Muscle of back (tissue), 3 donors: ENCODE measurements at regions not wholly inside any gene's neighbourhood (a gene's known extent, or its start where the extent isn't known, plus 50 kb on each side); places are given as distances from the start of the nearest gene placed in this dataset.

ENCODE experiments used
- DNase-seq, 3 donors: peaks; one replicate each; pipeline versions ENCODE4 v3.0.0 to v3.0.0-alpha.2; 2013

DNA sequence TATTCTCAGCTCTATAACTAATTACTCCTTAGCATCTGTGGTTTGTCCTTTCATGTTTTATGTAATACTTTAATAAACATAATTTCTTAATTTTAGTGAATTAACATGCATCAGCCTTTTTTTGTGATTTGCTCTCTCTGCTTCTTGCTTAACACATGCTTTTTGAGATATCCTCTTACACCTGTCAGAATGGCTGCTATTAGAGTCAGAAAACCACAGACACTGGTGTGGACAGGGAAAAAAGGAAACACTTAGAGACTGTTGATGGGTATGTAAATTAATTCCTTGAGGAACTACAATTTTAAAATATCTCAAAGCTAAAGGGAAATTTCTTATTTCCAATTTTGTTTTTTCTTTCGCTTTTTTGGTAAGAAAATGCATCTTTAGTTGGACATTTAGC, 549.0 kb downstream of the ZNF804A start:
- no peak for DNase-seq

DNA sequence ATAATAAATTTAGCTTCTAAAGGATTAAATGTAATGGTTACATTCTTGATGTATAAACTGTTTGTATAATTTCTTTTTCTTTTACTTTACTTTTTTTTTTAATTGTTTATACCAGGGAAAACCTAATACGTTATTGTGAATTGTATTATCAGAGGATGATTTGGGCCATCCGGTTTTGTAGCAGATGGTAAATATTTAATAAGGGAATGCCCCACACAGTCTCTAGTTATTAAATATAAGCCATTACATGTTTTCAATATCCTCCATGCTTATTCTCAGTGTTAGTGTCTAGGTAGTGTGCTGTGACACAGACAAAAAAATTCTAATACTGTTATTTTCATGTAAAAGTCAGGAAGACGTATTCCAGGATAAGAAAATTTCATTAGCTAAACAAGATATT, 553.9 kb downstream of the ZNF804A start:
- no peak for DNase-seq

DNA sequence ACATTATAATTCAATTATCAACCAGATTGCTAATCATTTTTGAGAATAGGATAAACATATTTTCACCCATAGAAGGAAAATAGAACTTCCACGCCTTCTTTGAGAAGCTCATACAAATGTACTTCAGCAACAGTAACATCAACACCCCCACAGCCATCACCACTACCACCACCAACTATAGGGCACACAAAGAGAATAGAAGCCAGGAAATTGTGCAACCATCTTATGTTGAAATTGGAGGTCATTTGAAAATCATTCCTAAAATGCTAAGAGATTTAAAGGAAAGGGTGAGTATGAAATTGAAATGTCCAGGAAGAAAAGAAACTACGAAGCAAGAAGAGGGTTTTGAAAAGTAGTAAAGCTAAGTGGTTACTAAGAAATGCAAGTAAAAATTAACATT, 563.4 kb downstream of the ZNF804A start:
- DNase-seq, result no peak

DNA sequence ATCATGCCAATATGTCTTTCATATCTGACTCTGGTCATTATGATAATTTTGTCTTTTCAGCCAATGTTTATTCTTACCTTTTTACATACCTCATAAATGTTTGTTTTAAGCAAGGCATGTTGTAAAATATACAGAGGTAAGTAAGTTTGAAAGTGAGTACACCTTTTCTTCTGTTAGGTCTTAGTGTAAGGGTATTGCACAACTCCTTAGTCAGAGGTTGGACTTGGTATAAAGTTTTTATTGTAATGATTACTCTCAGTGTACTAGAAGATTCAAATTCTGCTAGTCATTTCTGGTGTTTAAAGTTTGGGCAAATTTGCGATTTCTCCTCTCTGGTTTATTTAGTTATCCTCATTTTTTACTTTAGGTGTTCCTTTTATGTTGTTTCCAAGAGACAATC, 564.3 kb upstream of the FSIP2 start:
- DNase-seq, result no peak

DNA sequence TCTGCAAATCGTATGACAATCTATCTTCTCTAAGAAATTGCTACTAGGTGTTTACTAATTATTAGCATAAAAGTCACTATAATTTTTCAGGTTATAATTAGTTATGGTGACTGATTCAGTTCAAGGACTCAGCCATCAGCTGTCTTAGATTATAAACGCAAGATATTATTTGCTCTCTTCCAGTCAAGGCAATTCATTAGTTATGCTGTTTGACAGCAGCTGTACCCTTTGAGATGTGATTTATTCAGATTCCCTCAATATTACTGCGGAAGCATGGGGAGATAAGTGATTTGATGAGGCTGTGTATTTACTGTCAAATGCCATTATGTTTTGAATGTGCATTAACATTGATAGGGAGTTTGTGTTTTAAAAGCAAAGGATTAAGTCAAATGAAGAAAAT, 558.9 kb upstream of the FSIP2 start:
- no peak for DNase-seq

DNA sequence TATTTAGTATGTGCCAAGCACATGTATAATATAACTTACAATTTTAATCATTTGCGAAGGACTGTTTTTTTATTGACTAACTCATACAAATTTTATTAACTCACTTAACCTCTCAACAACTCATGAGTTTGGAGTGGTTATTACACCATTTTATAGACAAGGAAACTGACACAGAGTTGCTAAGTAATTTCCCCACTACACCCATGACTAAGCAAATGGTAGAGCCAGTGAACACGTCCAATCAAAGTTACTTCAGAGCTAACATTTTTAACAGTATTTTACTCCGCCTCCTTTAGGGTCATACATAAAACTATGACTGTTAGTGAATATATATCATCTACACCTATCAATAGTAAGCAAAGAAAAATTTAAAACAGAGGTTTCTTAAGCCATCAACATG, 556.7 kb upstream of the FSIP2 start:
- no peak for DNase-seq

DNA sequence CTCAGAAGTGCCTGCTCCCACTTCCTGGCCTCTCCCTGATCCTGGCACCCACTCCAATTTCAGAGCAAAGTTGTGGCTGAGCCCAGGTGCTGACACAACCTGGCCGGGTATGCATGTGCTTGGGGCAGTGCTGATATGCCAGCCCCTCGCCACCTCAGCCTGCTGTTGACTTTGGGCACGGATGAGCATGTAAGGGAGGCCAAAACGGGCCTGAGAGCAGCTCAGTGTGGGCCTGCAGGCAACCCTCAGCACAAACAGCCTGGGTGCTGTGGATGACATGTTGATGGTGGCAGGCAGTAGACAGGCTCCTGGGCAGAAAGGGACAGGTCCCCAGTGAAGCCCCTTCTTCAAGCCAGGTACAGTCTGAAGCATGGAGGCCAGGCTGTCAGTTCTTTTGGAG, 553.6 kb upstream of the FSIP2 start:
- DNase-seq, result no peak

DNA sequence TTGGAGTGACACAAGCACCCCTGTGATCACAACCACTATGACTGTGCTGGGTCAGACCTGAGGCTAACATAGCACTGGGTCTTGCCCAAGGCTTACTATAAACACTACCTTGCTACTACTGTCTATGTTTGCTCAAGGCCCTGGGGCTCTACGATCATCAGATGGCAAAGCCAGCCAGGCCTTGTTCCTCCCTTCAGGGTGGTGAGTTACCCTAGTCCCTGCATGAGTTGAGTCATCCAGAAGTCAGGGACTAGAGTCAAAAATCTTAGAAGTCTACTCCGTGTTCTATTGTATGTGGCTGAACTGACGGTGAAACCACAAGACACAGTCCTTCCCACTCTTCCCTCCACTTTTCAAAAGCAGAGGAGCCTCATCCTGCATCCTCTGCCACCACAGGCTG, 551.2 kb upstream of the FSIP2 start:
- DNase-seq, result no peak

DNA sequence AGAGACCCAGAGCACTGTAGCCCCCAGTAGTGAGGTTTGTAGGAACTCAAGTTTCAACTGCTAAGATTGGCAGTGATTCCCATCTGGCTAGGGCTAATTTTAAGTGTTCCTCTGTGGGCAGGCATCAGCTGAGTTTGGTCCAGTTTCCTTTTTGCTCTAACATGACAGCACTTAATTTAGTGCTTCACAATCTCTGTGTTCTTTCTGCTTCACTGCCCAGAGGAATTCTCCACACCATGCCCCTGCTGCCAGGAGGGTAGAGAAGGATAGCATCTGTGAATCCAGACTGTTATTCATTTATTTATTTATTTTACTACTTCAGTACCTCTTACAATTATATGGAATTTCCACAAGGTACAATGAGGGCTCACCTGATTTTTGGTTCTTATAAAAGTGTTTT, 549.9 kb upstream of the FSIP2 start:
- no peak for DNase-seq

DNA sequence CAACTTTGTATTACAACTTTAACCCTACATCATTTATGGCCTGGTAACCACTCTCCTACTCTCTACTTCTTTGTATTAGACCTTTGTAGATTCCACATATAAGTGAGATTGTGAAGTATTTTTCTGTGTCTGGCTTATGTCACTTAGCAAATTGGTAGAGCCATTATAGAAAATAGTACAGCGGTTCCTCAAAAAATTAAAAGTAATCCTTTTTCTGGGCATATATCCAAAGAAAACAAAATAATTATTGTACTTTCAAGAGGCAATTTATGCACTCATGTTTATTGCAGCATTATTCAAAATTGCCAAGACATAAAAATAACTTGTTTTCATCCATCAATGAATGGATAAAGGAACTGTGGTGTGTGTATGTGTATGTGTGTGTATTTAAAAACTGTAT, 537.5 kb upstream of the FSIP2 start:
- no peak for DNase-seq

DNA sequence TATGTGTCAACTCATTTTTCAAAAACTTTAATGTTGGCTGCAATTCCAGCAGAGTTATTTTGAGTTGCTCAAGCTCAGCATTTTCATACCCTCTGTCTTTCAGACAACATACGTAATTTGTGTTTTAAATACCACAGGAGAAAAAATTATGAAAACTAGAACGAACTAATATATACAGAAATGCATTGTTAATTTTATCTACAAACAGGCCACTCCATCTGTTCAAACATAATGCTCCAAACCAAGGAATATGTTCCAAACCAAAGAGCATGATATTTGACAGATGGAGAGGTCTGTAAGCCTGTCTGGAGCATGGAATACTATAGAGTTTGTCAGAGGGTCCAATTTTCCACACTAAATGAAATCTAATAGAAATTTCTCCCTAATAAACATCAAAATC, 536.2 kb upstream of the FSIP2 start:
- DNase-seq, result no peak

DNA sequence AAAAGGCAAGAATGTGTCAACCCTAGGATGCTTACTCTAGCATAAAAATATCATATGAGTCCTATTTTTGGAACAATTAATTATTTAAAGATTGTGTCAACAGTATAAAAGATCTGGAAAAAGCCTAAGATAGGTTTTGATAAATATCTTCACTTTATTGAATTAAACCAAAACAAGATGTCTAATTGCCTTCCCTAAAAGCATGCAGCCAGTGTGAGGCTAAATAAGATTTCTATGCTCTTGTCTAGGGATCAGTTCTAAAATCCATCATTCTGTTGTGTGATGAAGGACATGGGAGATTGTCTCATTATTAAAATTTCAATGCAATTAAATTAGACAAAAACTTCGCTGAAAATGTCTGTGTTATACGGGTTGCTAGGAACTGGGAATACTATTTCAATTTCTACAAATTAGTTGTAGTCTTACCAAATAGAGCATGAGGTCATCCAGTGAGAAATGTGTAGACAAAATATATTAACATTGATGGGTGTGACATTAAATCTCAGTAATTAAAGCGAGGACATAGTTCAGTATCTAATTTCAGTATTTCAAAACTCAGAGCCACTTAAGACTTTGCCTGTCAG, 535.6 kb upstream of the FSIP2 start:
- DNase-seq, result no peak

DNA sequence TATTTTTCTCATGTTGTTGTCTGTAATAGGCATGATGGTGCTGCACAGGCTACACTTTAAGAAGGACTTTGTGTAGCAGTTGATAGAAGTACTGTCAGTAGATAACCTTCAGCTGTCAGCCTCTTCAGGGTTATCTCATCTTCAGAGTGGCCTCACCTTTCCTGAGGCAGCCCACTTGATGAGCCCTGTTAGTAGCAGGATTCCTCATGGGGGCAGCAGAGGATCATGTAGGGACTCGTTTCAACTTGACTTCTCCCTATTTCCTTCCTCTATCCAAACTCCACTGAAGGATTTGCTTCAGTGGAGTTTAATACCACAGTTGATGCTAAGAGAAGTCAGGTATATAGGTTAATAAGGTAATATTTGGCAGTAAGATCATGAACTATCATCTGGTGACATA, 530.3 kb upstream of the FSIP2 start:
- peak; percentile 12 to 31 (median 24) for DNase-seq

DNA sequence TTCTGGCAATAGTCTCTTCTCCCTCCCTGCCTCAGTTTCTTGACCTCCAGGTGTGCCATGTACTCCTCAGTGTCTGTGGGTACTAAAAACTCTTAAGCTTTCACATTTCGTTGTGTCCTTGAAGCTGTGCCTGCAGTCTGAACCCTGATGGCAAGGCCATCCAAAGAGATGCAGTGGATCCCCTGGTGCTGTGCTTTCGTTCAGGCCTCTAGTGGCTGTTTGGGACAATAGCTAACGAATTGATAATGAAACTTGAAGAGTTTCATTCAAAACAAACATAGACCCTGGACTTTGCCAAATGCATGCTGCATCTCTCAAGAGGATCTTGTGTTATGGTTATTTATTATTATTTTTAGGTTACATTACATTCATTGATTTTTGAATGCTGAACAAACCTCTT, 523.1 kb upstream of the FSIP2 start:
- no peak for DNase-seq

DNA sequence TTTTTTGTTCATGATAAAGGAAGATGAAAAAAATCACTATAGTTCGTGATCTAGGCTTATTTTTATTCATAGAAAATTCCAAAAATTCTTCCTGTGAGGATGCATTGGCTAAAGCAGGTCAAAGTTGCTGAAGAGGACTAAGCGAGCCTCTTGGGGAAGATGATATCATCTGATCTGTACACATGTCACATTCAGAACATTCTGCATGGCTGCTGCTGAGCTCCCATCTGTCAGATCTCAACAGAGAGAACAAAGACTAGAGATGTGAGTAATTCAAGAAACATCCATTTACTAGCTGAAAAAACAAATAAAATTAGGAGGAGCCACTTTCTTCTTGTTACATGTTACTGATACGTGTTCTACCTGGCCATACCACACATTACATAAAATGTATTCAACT, 518.6 kb upstream of the FSIP2 start:
- DNase-seq, result peak; percentile 5 to 21 (median 12)

DNA sequence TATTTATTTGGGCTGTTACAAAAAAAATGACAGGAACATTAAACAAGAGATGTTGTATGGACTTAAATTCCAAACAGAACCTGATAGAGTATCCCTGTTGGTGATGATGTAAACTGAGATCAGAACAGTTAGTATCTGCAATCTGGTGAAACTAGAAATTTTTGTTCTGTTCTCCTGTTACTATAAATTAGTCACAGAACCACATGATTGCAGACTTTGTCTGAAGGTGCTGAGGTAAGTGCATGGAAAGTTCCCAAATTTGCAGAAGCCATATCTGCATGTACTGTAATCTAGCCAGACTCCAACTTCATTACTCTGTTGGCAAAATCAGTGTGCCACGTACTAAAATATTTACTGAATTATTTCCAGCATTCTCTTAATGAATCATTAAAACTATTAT, 516.3 kb upstream of the FSIP2 start:
- no peak for DNase-seq

DNA sequence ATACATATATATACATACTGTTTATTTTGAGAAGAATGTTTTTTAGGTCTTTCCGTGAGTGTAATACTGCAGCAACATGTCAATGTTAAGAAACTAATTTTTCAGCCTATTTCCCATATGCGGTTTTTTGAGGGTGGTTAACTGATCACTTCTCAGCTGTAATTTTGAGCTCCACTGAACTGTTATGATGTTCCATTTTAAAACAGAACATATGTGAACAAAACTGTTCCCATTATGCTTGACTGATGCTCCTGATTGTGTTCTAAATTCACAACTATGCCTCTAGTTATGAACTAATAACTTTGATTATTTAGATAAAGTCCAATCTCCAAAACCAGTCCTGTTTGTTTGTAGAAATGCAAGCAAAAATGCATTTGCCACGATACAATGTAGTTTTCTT, 511.2 kb upstream of the FSIP2 start:
- DNase-seq, result no peak

DNA sequence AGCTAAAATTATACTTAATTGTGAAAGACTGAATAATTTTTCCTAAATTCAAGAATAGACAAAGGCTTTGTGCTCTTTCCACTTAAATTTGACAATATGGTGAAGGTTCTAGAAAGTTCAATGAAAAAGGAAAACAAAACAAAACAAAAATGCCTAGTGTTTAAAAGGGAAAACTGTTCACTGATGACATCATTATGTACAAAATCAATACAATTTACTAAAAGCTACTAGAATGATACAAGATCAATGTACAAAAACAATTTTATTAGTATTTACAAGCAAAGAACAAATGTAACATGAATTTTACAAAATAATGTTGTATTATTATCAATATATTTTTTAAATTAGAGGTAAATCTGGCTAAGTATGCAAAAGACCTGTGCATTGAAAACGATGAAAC, 499.1 kb upstream of the FSIP2 start:
- no peak for DNase-seq

DNA sequence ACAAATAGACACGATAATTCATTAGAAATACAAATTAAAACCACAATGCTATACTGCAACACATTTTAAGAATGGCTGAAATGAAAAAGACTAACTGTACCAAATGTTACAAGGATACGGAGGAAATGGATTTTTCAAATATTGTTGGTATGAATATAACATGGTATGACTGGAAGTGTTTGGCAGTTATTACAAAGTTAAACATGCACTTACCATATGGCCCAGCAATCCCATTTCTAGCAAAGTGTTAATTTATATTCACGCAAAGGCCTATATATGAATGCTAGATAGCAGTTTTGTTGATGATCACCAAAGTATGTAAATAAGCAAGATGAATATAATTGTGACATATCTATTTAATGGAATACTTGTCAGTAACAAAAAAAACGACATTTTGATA, 497.8 kb upstream of the FSIP2 start:
- no peak for DNase-seq

DNA sequence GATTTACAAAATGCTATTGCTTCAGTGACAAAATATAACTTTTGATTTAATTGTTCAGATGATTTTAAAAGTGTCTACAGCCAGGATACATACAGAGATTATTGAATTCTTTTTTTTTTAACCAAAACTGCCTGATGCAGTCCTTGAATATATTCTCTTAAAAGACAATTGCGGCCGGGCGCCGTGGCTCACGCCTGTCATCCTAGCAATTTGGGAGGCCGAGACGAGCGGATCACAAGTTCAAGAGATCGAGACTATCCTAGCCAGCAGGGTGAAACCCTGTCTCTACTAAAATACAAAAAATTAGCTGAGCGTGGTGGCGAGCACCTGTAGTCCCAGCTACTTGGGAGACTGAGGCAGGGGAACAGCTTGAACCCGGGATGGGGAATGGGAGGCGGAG, 497.0 kb upstream of the FSIP2 start:
- DNase-seq, result no peak

DNA sequence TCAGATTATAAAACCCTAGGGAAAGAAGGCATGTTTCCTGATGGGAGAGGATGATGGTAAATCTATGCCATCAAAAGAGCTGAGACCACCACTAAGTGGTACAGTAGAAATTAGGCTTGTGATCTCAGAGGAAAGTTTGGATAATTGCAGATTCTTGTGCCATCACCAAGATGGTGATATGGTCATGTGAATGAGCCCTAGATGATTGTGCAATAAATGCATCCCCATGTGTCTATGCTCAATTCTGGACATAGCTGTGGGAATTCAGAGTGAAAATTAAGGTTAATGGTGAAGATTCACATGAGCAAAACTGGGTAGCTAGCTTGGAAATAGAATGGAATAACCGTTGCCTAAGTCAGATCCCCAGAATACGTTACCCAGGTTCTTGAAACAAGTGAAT, 496.1 kb upstream of the FSIP2 start:
- no peak for DNase-seq

DNA sequence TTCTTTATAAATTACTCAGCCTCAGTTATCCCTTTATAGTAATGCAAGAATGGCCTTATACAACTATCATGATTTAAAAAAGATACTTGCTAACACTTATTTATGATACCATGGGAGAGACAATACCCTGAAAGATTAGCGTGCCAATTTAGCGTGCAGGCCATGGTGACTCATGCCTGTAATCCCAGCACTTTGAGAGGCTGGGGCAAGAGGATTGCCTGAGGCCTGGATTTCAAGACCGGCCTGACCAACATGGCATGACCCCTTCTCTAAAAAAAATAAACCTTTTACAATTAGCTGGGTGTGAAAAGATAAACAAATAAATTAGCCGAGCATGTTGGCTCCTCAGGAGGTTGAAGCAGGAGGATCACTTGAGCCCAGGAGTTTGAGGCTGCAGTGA, 493.4 kb upstream of the FSIP2 start:
- DNase-seq, result no peak

DNA sequence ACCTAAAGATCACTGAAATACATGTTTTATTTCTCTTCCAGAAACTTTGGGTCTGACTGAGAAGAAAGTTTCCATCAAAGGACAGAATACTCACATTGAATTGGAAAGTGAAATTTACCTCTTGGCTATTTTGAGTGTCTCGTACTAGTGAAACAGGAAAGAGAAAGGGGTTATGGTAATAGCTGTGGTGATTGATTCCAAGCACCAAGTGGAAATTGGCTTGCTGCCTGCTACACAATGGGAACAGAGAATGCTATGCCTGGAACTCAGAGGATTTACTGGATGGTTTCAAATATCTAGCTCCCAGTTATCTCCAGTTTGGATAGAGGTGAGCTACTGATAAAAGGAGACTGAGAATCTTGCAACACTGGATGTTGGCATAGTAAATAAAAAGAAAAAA, 492.8 kb upstream of the FSIP2 start:
- DNase-seq, result peak; percentile 17 to 39 (median 19)

DNA sequence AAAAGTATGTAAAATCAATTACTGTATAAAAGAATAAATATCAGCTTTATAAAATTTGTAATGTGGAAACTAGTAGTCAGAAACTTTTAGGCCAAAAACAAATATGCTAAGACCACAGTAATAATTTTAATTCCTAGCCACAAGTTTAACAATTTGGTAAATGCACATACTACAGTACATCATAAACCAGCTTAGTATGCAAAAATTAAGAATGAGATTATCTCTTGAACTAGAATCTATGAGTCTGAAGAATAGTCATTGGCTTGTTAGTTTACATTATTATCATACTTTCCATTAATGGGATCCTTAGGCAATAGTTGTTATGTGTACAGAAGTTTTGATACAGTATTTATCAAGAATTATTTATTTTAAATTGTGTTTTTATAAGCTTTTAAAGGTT, 491.9 kb upstream of the FSIP2 start:
- no peak for DNase-seq

DNA sequence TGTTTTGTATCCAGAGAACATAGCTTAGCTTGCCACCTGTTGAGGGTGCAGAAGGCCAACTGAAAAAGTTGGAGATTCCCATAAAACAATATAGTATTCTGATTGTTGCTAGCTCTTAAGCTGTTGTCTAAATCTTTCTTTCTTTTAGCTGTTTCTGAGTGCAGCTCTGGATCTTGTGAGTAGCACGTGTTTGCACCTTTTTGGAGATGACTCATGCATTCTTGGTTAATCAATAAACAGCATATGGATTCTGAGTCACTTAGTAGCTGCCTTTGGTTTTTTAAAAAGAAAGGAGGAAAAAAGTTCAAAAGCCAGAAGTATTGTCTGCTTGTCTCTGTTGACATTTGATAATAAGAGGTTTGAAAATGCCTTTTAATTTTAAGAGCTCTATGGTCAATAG, 483.0 kb upstream of the FSIP2 start:
- DNase-seq, result no peak
